Stimulated activated CD4-positive, alpha-beta T cell treated with anti-CD3 and anti-CD28 coated beads, TNF-alpha, amount 100 ng/mL, for 1 hour (primary cell): ENCODE measurements at regions not wholly inside any gene's neighbourhood (a gene's known extent, or its start where the extent isn't known, plus 50 kb on each side); places are given as distances from the start of the nearest gene placed in this dataset.

ENCODE experiments used
- DNase-seq, 3 donors: peaks; one replicate each; pipeline ENCODE4 v3.0.0-alpha.2; 2020; ENCODE audit warnings: low read depth in 3 of 3, low spot score in 1 of 3

GRCh38 chr6:14428269-14428668 lies 310.7 kb downstream of the CD83 start:
- no peak for DNase-seq

GRCh38 chr6:14429396-14429795 lies 311.8 kb downstream of the CD83 start:
- no peak for DNase-seq

- no peak for DNase-seq
Observed at GRCh38 chr6:14430218-14430617, 312.6 kb downstream of the CD83 start.

GRCh38 chr6:14431385-14432330 lies 314.1 kb downstream of the CD83 start:
- no peak for DNase-seq

GRCh38 chr6:14434916-14435690 lies 317.5 kb downstream of the CD83 start:
- DNase-seq, result no peak

- no peak for DNase-seq
Observed at GRCh38 chr6:14436592-14437132, 319.1 kb downstream of the CD83 start.

GRCh38 chr6:14439419-14439818 lies 321.8 kb downstream of the CD83 start:
- DNase-seq, result no peak

GRCh38 chr6:14440215-14440910 lies 322.8 kb downstream of the CD83 start:
- no peak for DNase-seq

GRCh38 chr6:14440940-14441781 lies 323.6 kb downstream of the CD83 start:
- DNase-seq, result no peak

GRCh38 chr6:14442242-14442641 lies 324.7 kb downstream of the CD83 start:
- no peak for DNase-seq

- no peak for DNase-seq
Observed at GRCh38 chr6:14443629-14444268, 326.2 kb downstream of the CD83 start.

- no peak for DNase-seq
Observed at GRCh38 chr6:14444295-14444972, 326.9 kb downstream of the CD83 start.

GRCh38 chr6:14447240-14447639 lies 329.7 kb downstream of the CD83 start:
- no peak for DNase-seq

- DNase-seq, result no peak
Observed at GRCh38 chr6:14448246-14448645, 330.7 kb downstream of the CD83 start.

GRCh38 chr6:14450133-14450504 lies 332.5 kb downstream of the CD83 start:
- no peak for DNase-seq

GRCh38 chr6:14450578-14450977 lies 333.0 kb downstream of the CD83 start:
- no peak for DNase-seq

- DNase-seq, result no peak
Observed at GRCh38 chr6:14451594-14452374, 334.2 kb downstream of the CD83 start.
